C4-2B (cell line): ENCODE measurements at regions not wholly inside any gene's neighbourhood (a gene's known extent, or its start where the extent isn't known, plus 50 kb on each side); places are given as distances from the start of the nearest gene placed in this dataset.

Experiments
- CTCF ChIP-seq: fragments of 450-650 bp; conservative IDR thresholded peaks from 2 replicates; pipeline ENCODE4 v1.5.1; 2017; ENCODE audit warnings: mild to moderate bottlenecking
- ZFX ChIP-seq: fragments of 450-650 bp; IDR thresholded peaks from 2 replicates; pipeline ENCODE4 v1.6.1; 2017

DNA sequence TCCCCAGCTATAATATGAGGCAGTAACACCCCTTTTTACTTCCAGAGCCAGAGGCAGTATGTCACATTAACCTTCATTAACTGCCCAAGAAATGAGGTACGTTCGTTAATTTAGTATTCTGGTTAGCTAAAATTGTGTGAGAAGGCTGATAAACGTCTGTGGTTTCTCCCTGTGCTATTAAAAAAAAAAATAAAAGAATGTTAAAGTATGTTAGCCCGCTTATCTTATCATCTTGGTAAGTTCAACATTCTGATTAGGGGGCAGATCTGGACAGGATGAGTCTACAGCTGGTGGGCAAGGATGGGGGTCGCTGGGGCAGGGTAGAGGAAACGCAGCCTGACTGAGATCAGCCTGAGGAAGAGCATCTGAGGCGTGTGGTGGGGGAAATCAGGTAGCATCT is 154.0 kb downstream of the PRL start:
- TF ChIP-seq CTCF (no peak), ZFX (no peak)
